ENCODE measurements at regions not wholly inside any gene's neighbourhood (a gene's known extent, or its start where the extent isn't known, plus 50 kb on each side); places are given as distances from the start of the nearest gene placed in this dataset.

- no peaks in the 10 kb centered on the region for H3K9me3 Mint-ChIP-seq
- H3K4me3 Mint-ChIP-seq: no peak overlapping the region
- no peak for DNase-seq
- H3K27me3 Mint-ChIP-seq (ENCODE audit: insufficient read depth): no peaks in the 10 kb centered on the region
- TF ChIP-seq, protein P1, sequence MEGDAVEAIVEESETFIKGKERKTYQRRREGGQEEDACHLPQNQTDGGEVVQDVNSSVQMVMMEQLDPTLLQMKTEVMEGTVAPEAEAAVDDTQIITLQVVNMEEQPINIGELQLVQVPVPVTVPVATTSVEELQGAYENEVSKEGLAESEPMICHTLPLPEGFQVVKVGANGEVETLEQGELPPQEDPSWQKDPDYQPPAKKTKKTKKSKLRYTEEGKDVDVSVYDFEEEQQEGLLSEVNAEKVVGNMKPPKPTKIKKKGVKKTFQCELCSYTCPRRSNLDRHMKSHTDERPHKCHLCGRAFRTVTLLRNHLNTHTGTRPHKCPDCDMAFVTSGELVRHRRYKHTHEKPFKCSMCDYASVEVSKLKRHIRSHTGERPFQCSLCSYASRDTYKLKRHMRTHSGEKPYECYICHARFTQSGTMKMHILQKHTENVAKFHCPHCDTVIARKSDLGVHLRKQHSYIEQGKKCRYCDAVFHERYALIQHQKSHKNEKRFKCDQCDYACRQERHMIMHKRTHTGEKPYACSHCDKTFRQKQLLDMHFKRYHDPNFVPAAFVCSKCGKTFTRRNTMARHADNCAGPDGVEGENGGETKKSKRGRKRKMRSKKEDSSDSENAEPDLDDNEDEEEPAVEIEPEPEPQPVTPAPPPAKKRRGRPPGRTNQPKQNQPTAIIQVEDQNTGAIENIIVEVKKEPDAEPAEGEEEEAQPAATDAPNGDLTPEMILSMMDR (IDR thresholded peaks at IDR 0.05): no peak
- H3K4me1 Mint-ChIP-seq (ENCODE audit: low read depth): peaks cover 62% of the 10 kb centered on the region
- H3K36me3 Mint-ChIP-seq (ENCODE audit: low read depth): no peaks in the 10 kb centered on the region
- 0 out of 2 replicates have a peak overlapping the region, but pooled peaks have one; percentile 75 for H3K27ac Mint-ChIP-seq
Observed at GRCh38 chr5:143505354-143505753, 101.9 kb upstream of the NR3C1 start.

- Mint-ChIP-seq H3K27ac (no peak overlapping the region; the same call in 1 of the 2 replicates), H3K9me3 (no peaks in the 10 kb centered on the region)
- peak; percentile 13 for DNase-seq
Observed at GRCh38 chr5:143501310-143502044, 98.0 kb upstream of the NR3C1 start.

GRCh38 chr5:143499480-143500114 is 96.1 kb upstream of the NR3C1 start:
- Mint-ChIP-seq H3K27me3 (ENCODE audit: insufficient read depth) (no peaks in the 10 kb centered on the region; the same call in 1 of the 2 replicates), H3K27ac (no peak overlapping the region), H3K9me3 (no peaks in the 10 kb centered on the region), H3K36me3 (ENCODE audit: low read depth) (no peaks in the 10 kb centered on the region), H3K4me1 (ENCODE audit: low read depth) (peaks cover 44% of the 10 kb centered on the region), H3K4me3 (no peak overlapping the region)
- DNase-seq: no peak
- TF ChIP-seq, protein P1 (IDR thresholded peaks at IDR 0.05): no peak

More at GRCh38 chr5:143501310-143502044, 98.0 kb upstream of the NR3C1 start:
- no peak overlapping the region for H3K4me3 Mint-ChIP-seq
- TF ChIP-seq, protein P1 (IDR thresholded peaks at IDR 0.05): no peak
- no peaks in the 10 kb centered on the region for H3K36me3 Mint-ChIP-seq (ENCODE audit: low read depth)
- no peaks in the 10 kb centered on the region; the same call in 1 of the 2 replicates for H3K27me3 Mint-ChIP-seq (ENCODE audit: insufficient read depth)
- H3K4me1 Mint-ChIP-seq (ENCODE audit: low read depth): peaks cover 43% of the 10 kb centered on the region

DNA sequence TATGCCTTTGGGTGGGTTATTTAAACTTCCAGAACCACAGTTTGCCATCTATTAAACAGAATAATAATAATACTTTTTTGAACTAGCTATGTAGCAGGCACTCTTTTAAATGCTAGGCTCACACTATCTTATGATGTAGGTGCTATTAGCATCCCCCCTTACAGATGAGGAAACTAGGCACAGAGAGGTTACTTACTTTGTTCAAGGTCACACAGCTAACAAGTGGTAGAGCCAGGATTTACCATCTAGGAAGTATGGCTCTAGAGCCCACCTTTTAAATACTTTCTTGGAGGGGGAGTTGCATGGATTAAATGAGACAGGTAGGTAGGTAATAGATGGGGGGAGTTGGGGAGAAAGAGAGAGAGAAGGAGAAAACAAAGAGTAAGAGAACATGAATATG is 95.3 kb upstream of the NR3C1 start:
- Mint-ChIP-seq H3K9me3 (no peaks in the 10 kb centered on the region), H3K4me1 (ENCODE audit: low read depth) (peaks cover 51% of the 10 kb centered on the region), H3K27me3 (ENCODE audit: insufficient read depth) (no peaks in the 10 kb centered on the region; the same call in 1 of the 2 replicates), H3K36me3 (ENCODE audit: low read depth) (no peaks in the 10 kb centered on the region), H3K27ac (no peak overlapping the region), H3K4me3 (no peak overlapping the region)
- DNase-seq: no peak
- TF ChIP-seq, protein P1 (IDR thresholded peaks at IDR 0.05): no peak

DNA sequence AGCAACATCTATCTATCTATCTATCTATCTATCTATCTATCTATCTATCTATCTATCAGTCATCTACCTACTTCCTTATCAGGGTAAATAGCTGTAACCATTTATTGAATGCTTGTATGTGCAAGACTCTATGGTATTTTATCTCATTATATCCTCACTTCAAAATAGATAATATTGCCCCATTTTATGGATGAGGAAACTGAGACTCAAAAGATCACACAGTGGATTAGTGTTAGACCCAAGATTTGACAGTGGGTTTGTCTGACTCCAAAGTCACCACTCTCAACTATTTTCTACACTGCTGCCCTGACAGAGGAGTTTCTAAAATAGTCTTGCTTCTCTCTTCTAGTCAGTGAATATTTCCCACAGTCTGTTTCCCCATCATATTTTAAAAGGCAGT is 94.3 kb upstream of the NR3C1 start:
- H3K36me3 Mint-ChIP-seq (ENCODE audit: low read depth): no peaks in the 10 kb centered on the region
- TF ChIP-seq, protein P1 (IDR thresholded peaks at IDR 0.05): no peak
- no peak overlapping the region for H3K4me3 Mint-ChIP-seq
- no peaks in the 10 kb centered on the region for H3K9me3 Mint-ChIP-seq
- no peak overlapping the region for H3K27ac Mint-ChIP-seq
- no peaks in the 10 kb centered on the region; the same call in 1 of the 2 replicates for H3K27me3 Mint-ChIP-seq (ENCODE audit: insufficient read depth)
- peaks cover 48% of the 10 kb centered on the region for H3K4me1 Mint-ChIP-seq (ENCODE audit: low read depth)
- no peak for DNase-seq
